ENCODE measurements at regions not wholly inside any gene's neighbourhood (a gene's known extent, or its start where the extent isn't known, plus 50 kb on each side); places are given as distances from the start of the nearest gene placed in this dataset.
"Not testable (repeated sequence)": the region's sequence is repeated elsewhere in the genome, so short reads cannot be mapped to it uniquely, and the experiment has no call there.

GRCh38 chr12:47367912-47368537 is 288.3 kb upstream of the AMIGO2 start:
- no peak overlapping the region for H3K4me3 ChIP-seq (ENCODE audit: low read length)
- no peak for DNase-seq (ENCODE audit: low read depth)
- no peak for TF ChIP-seq CTCF (conservative IDR thresholded peaks at IDR 0.05; ENCODE audit: low read depth, low read length)

GRCh38 chr12:47366579-47366978 is 286.8 kb upstream of the AMIGO2 start:
- no peak overlapping the region for H3K4me3 ChIP-seq (ENCODE audit: low read length)
- TF ChIP-seq CTCF (conservative IDR thresholded peaks at IDR 0.05; ENCODE audit: low read depth, low read length), result no peak
- DNase-seq (ENCODE audit: low read depth), result no peak

GRCh38 chr12:47366157-47366556 is 286.4 kb upstream of the AMIGO2 start:
- H3K4me3 ChIP-seq (ENCODE audit: low read length), result no peak overlapping the region
- DNase-seq (ENCODE audit: low read depth), result no peak

GRCh38 chr12:47365443-47366076 is 285.8 kb upstream of the AMIGO2 start:
- not testable (repeated sequence) for H3K4me3 ChIP-seq (ENCODE audit: low read length); DNase-seq (ENCODE audit: low read depth)

More at GRCh38 chr12:47366157-47366556, 286.4 kb upstream of the AMIGO2 start:
- no peak for TF ChIP-seq CTCF (conservative IDR thresholded peaks at IDR 0.05; ENCODE audit: low read depth, low read length)

GRCh38 chr12:47364261-47364660 is 284.5 kb upstream of the AMIGO2 start:
- DNase-seq (ENCODE audit: low read depth), result no peak
- TF ChIP-seq CTCF (conservative IDR thresholded peaks at IDR 0.05; ENCODE audit: low read depth, low read length), result no peak
- no peak overlapping the region for H3K4me3 ChIP-seq (ENCODE audit: low read length)

- no peak overlapping the region for H3K4me3 ChIP-seq (ENCODE audit: low read length)
- peak; percentile 56 for DNase-seq (ENCODE audit: low read depth)
Observed at GRCh38 chr12:47362126-47362705, 282.5 kb upstream of the AMIGO2 start.

More at GRCh38 chr12:47362126-47362705, 282.5 kb upstream of the AMIGO2 start:
- no peak for TF ChIP-seq CTCF (conservative IDR thresholded peaks at IDR 0.05; ENCODE audit: low read depth, low read length)

All from retinal pigment epithelial cell (primary cell).